ENCODE measurements at regions not wholly inside any gene's neighbourhood (a gene's known extent, or its start where the extent isn't known, plus 50 kb on each side); places are given as distances from the start of the nearest gene placed in this dataset.

DNA sequence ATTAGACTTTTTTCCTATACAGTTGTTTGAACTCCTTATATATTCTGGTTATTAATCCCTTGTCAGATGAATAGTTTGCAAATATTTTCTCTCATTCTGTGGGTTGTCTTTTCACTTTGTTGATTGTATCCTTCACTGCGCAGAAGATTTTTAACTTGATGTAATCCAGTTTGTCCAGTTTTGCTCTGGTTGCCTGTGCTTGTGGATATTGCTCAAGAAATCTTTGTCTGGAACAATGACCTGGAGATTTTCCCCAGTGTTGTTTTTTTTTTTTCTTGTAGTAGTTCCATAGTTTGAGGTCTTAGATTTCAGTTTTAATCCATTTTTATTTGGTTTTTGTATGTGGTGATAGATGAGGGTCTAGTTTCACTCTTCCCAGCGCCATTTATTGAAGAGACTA lies 289.8 kb upstream of the SPOCK3 start:
- CTCF ChIA-PET, result no interaction called here
- Mint-ChIP-seq H3K27ac (ENCODE audit: unreplicated experiment) (no peak overlapping the region), H3K4me1 (ENCODE audit: low read depth, unreplicated experiment) (no peaks in the 10 kb centered on the region), H3K27me3 (ENCODE audit: unreplicated experiment) (no peaks in the 10 kb centered on the region), H3K4me3 (ENCODE audit: low read depth, unreplicated experiment) (no peak overlapping the region), H3K9me3 (ENCODE audit: low read depth, unreplicated experiment) (no peaks in the 10 kb centered on the region), H3K36me3 (ENCODE audit: insufficient read depth, unreplicated experiment) (no peaks in the 10 kb centered on the region)
- no peak for DNase-seq
- intact Hi-C loops (cut with micrococcal nuclease; ENCODE audit: unreplicated experiment), result no loop called here
- BruUV-seq (replicated peaks), result no TSS peak
- TF ChIP-seq, protein P1, sequence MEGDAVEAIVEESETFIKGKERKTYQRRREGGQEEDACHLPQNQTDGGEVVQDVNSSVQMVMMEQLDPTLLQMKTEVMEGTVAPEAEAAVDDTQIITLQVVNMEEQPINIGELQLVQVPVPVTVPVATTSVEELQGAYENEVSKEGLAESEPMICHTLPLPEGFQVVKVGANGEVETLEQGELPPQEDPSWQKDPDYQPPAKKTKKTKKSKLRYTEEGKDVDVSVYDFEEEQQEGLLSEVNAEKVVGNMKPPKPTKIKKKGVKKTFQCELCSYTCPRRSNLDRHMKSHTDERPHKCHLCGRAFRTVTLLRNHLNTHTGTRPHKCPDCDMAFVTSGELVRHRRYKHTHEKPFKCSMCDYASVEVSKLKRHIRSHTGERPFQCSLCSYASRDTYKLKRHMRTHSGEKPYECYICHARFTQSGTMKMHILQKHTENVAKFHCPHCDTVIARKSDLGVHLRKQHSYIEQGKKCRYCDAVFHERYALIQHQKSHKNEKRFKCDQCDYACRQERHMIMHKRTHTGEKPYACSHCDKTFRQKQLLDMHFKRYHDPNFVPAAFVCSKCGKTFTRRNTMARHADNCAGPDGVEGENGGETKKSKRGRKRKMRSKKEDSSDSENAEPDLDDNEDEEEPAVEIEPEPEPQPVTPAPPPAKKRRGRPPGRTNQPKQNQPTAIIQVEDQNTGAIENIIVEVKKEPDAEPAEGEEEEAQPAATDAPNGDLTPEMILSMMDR (IDR thresholded peaks at IDR 0.05; ENCODE audit: unreplicated experiment), result no peak

DNA sequence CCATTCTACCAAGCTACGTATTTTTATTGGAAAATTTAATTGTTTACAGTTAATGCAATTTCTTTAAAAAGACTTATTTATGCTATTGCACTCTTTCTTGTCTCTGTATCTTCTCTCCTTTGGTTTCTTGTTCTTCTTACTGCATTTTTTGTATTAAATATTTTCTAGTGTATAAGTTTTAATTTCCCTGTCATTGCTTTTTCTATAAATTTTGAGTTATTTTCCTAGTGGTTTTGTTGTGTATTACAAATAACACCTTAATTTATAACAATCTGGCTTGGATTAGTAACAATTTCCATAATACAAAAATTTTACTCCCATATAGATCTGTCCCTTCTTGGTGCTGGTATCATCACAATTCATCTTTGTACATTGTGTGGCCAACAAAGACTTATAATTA lies 303.5 kb upstream of the SPOCK3 start:
- CTCF ChIA-PET, result no interaction called here
- no peak for DNase-seq
- H3K4me1 Mint-ChIP-seq (ENCODE audit: low read depth, unreplicated experiment), result no peaks in the 10 kb centered on the region
- TF ChIP-seq, protein P1 (IDR thresholded peaks at IDR 0.05; ENCODE audit: unreplicated experiment), result no peak
- no peak overlapping the region for H3K27ac Mint-ChIP-seq (ENCODE audit: unreplicated experiment)
- H3K4me3 Mint-ChIP-seq (ENCODE audit: low read depth, unreplicated experiment), result no peak overlapping the region
- H3K9me3 Mint-ChIP-seq (ENCODE audit: low read depth, unreplicated experiment), result no peaks in the 10 kb centered on the region
- H3K36me3 Mint-ChIP-seq (ENCODE audit: insufficient read depth, unreplicated experiment), result no peaks in the 10 kb centered on the region
- intact Hi-C loops (cut with micrococcal nuclease; ENCODE audit: unreplicated experiment), result no loop called here
- BruUV-seq (replicated peaks), result no TSS peak
- no peaks in the 10 kb centered on the region for H3K27me3 Mint-ChIP-seq (ENCODE audit: unreplicated experiment)

DNA sequence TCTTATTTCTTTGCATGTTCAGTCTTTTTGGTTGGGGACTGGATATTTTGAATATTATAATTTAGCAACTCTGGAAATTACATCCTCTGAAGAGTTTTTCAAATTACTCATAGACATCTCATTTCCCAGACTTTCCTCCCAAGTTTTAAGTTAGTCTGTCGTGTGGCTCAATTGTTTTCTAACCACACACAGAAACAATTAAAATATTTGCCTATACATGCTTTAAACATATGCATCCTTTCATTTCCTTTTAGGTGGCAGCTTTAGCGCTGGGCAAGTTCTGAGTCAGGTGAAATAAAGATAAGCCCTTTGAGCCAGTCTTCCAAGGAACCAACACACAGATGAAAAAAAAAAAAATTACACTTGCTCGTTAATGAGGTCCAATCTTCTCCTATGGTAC lies 307.0 kb upstream of the SPOCK3 start:
- no peaks in the 10 kb centered on the region for H3K36me3 Mint-ChIP-seq (ENCODE audit: insufficient read depth, unreplicated experiment)
- no peaks in the 10 kb centered on the region for H3K27me3 Mint-ChIP-seq (ENCODE audit: unreplicated experiment)
- no peak overlapping the region for H3K4me3 Mint-ChIP-seq (ENCODE audit: low read depth, unreplicated experiment)
- no peaks in the 10 kb centered on the region for H3K4me1 Mint-ChIP-seq (ENCODE audit: low read depth, unreplicated experiment)
- TF ChIP-seq, protein P1 (IDR thresholded peaks at IDR 0.05; ENCODE audit: unreplicated experiment), result no peak
- CTCF ChIA-PET, result no interaction called here
- intact Hi-C loops (cut with micrococcal nuclease; ENCODE audit: unreplicated experiment), result no loop called here
- no peak for DNase-seq
- no TSS peak for BruUV-seq (replicated peaks)
- H3K9me3 Mint-ChIP-seq (ENCODE audit: low read depth, unreplicated experiment), result no peaks in the 10 kb centered on the region
- H3K27ac Mint-ChIP-seq (ENCODE audit: unreplicated experiment), result no peak overlapping the region

DNA sequence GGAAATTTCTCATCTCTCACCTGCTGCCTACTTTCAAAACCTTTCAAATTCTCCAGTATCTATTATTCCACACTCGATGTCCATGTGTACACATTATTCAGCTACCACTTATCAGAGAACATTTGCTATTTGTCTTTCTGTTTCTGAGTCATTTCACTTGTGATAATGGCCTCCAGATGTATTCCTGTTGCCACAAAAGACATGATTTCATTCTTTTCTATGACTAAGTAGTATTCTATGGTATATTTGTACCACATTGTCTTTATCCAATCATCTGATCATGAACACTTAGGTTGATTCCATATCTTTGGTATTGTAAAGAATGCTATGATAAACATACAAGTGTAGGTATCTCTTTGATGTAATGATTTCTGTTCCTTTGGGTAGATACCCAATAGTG lies 310.1 kb upstream of the SPOCK3 start:
- CTCF ChIA-PET, result no interaction called here

More for the DNA sequence above, 310.1 kb upstream of the SPOCK3 start:
- Mint-ChIP-seq H3K4me3 (ENCODE audit: low read depth, unreplicated experiment) (no peak overlapping the region), H3K27me3 (ENCODE audit: unreplicated experiment) (no peaks in the 10 kb centered on the region), H3K36me3 (ENCODE audit: insufficient read depth, unreplicated experiment) (no peaks in the 10 kb centered on the region), H3K9me3 (ENCODE audit: low read depth, unreplicated experiment) (no peaks in the 10 kb centered on the region), H3K27ac (ENCODE audit: unreplicated experiment) (no peak overlapping the region), H3K4me1 (ENCODE audit: low read depth, unreplicated experiment) (no peaks in the 10 kb centered on the region)
- intact Hi-C loops (cut with micrococcal nuclease; ENCODE audit: unreplicated experiment), result no loop called here
- DNase-seq, result no peak
- TF ChIP-seq, protein P1 (IDR thresholded peaks at IDR 0.05; ENCODE audit: unreplicated experiment), result no peak
- no TSS peak for BruUV-seq (replicated peaks)

Data from Calu3 (cell line).